K562 (cell line): ENCODE measurements at regions not wholly inside any gene's neighbourhood (a gene's known extent, or its start where the extent isn't known, plus 50 kb on each side); places are given as distances from the start of the nearest gene placed in this dataset.

Source experiments
- ATAC-seq: fragments of 200-7000 bp; cut with Tn5 transposase; 3 replicates; pipeline ENCODE4 v1.9.1; 2020; ENCODE audit warnings: moderate library complexity
- BruUV-seq: library from RNA; stranded (reverse); fragments of 400-500 nt; replicated peaks from 2 replicates; lab custom pipeline; 2021; lab: Mats Ljungman, UMichigan
- CTCF ChIA-PET: fragments of 300-600 bp; formaldehyde crosslinking; extraction: SDS; loops from one replicate; lab custom pipeline; 2021; ENCODE audit warnings: low intra/inter-chr PET ratio; lab: Yijun Ruan, JAX
- POLR2A ChIA-PET: fragments of 300-600, 350-650 bp; sonication (Branson Sonifier 250); formaldehyde crosslinking; extraction: SDS; loops from one replicate; lab custom pipeline; 2021; ENCODE audit warnings: antibody characterized with exemption, inconsistent platforms; lab: Yijun Ruan, JAX
- DNase-seq, 4 experiments: peaks; one replicate each; pipeline versions ENCODE4 v3.0.0 to v3.0.0-alpha.2; 2011 to 2018; ENCODE audit warnings: low spot score in 3 of 4, mixed read lengths in 3 of 4; ENCODE audit errors: extremely low read depth in 1 of 4
- FAIRE-seq: peaks from 2 replicates; lab custom pipeline; 2011; peaks lifted over from hg19 to GRCh38; lab: Jason Lieb, UNC
- H2AFZ ChIP-seq: 2 replicates; pipeline ENCODE4 v1.6.0; 2011; ENCODE audit warnings: low read depth, low read length, control low read depth, inconsistent platforms
- H3K27ac ChIP-seq: fragments of 200-600 bp; 3 replicates; pipeline ENCODE4 v1.8.0; 2011; ENCODE audit warnings: low read depth, mild to moderate bottlenecking, control low read depth, inconsistent platforms, low read length, moderate library complexity, mixed read lengths; ENCODE audit errors: extremely low read depth
- H3K27me3 ChIP-seq, 2 experiments: fragments of 300-600 bp in 1 of 2; 2 replicates in 1 of 2; 3 replicates in 1 of 2; pipeline versions ENCODE4 v1.6.0 to v1.8.0; 2011; ENCODE audit warnings: inconsistent platforms in 2 of 2, low read length in 2 of 2, mild to moderate bottlenecking in 1 of 2, mixed read lengths in 1 of 2, moderate library complexity in 1 of 2; ENCODE audit not compliant: control insufficient read depth in 2 of 2, insufficient read depth in 2 of 2
- H3K36me3 ChIP-seq: fragments of 300-600 bp; 3 replicates; pipeline ENCODE4 v1.8.0; 2011; ENCODE audit warnings: mild to moderate bottlenecking, low read length, inconsistent platforms; ENCODE audit not compliant: control insufficient read depth, insufficient read depth
- H3K4me1 ChIP-seq, 2 experiments: fragments of 200-600 bp in 1 of 2; replicated peaks in 1 of 2; 2 replicates in 1 of 2; 3 replicates in 1 of 2; pipeline versions ENCODE4 v1.5.1 to v1.8.0; 2011; ENCODE audit warnings: inconsistent platforms in 2 of 2, low read length in 2 of 2, mild to moderate bottlenecking in 1 of 2, mixed read lengths in 1 of 2, moderate library complexity in 1 of 2; ENCODE audit not compliant: control insufficient read depth in 2 of 2, insufficient read depth in 2 of 2
- H3K4me2 ChIP-seq: 2 replicates; pipeline ENCODE4 v1.6.1; 2011; ENCODE audit warnings: low read length, control low read depth, inconsistent platforms, mixed read lengths; ENCODE audit not compliant: insufficient read depth
- H3K4me3 ChIP-seq: fragments of 200-600 bp; sonication (generic), shearing (Covaris generic); 2 replicates; pipeline ENCODE4 v1.5.1; 2016; ENCODE audit warnings: control low read depth, inconsistent platforms
- H3K79me2 ChIP-seq: fragments of 200-600 bp; 3 replicates; pipeline ENCODE4 v1.8.0; 2011; ENCODE audit warnings: low read length, inconsistent platforms; ENCODE audit not compliant: control insufficient read depth, insufficient read depth
- H3K9ac ChIP-seq, 2 experiments: 2 replicates each; pipeline versions ENCODE4 v1.6.0 to v1.6.1; 2011; ENCODE audit warnings: low read depth in 2 of 2, low read length in 2 of 2, control low read depth in 1 of 2, inconsistent platforms in 1 of 2, mild to moderate bottlenecking in 1 of 2, mixed read lengths in 1 of 2; ENCODE audit not compliant: insufficient read depth in 1 of 2
- H3K9me1 ChIP-seq: one replicate; pipeline ENCODE4 v1.6.0; 2011; ENCODE audit warnings: inconsistent platforms, mild to moderate bottlenecking, low read length, moderate library complexity; ENCODE audit not compliant: control insufficient read depth, insufficient read depth
- H3K9me3 ChIP-seq: replicated peaks from 2 replicates; pipeline ENCODE4 v1.5.1; 2011; ENCODE audit warnings: low read depth, low read length, inconsistent platforms; ENCODE audit not compliant: control insufficient read depth, insufficient read depth
- H4K20me1 ChIP-seq: replicated peaks from 2 replicates; pipeline ENCODE4 v1.6.1; 2011; ENCODE audit warnings: low read length, inconsistent platforms, mixed read lengths; ENCODE audit not compliant: control insufficient read depth, insufficient read depth
- ATF4 ChIP-seq: fragments of 450-650 bp; formaldehyde crosslinking; IDR thresholded peaks from 2 replicates; pipeline ENCODE4 v1.4.0; 2022; ENCODE audit warnings: mild to moderate bottlenecking, moderate library complexity
- BCOR ChIP-seq: fragments of 450-650 bp; IDR thresholded peaks from 2 replicates; pipeline ENCODE4 v1.6.1; 2016
- FOSL1 ChIP-seq: fragments of 200-800 bp; sonication (Bioruptor generic); conservative IDR thresholded peaks from 2 replicates; pipeline ENCODE4 v1.6.1; 2016; ENCODE audit warnings: missing genetic modification characterization, missing compliant biosample characterization
- MEF2A ChIP-seq: IDR thresholded peaks from 2 replicates; pipeline ENCODE4 v1.6.1; 2011; ENCODE audit warnings: low read depth, mild to moderate bottlenecking, low read length, moderate library complexity; ENCODE audit not compliant: control insufficient read depth
- MLLT1 ChIP-seq, 2 experiments: fragments of 450-650 bp; IDR thresholded peaks; 2 replicates each; pipeline ENCODE4 v1.6.1; 2016
- NFIC ChIP-seq: fragments of 450-650 bp; IDR thresholded peaks from 2 replicates; pipeline ENCODE4 v1.6.1; 2017; ENCODE audit warnings: mild to moderate bottlenecking, inconsistent platforms
- POLR2AphosphoS5 ChIP-seq: IDR thresholded peaks from 2 replicates; pipeline ENCODE4 v1.6.1; 2011; ENCODE audit warnings: mild to moderate bottlenecking, low read depth, low read length, moderate library complexity; ENCODE audit not compliant: control insufficient read depth, insufficient read depth
- SMARCA4 ChIP-seq: fragments of 450-650 bp; IDR thresholded peaks from 2 replicates; pipeline ENCODE4 v1.6.1; 2016
- SP2 ChIP-seq: IDR thresholded peaks from 2 replicates; pipeline ENCODE4 v1.6.1; 2011; ENCODE audit warnings: mild to moderate bottlenecking, low read depth, low read length, moderate library complexity; ENCODE audit not compliant: poor library complexity, severe bottlenecking; ENCODE audit errors: extremely low read depth
- TBP ChIP-seq: optimal IDR thresholded peaks from 2 replicates; pipeline ENCODE3; 2011; ENCODE audit warnings: low read depth, low read length, improper control_type of control experiment
- TEAD4 ChIP-seq, 2 experiments: sonication (generic) in 1 of 2; formaldehyde crosslinking in 1 of 2; IDR thresholded peaks; 2 replicates each; pipeline versions ENCODE4 v1.6.1 to v1.8.0; 2012 to 2022; ENCODE audit warnings: borderline replicate concordance in 1 of 2, inconsistent platforms in 1 of 2, low read length in 1 of 2, mild to moderate bottlenecking in 1 of 2, missing genetic modification reagents in 1 of 2
- TFAP4 ChIP-seq: sonication (generic); formaldehyde crosslinking; IDR thresholded peaks from 2 replicates; pipeline ENCODE4 v1.8.0; 2022; ENCODE audit warnings: missing genetic modification reagents, mild to moderate bottlenecking, moderate library complexity, borderline replicate concordance
- ZNF347 ChIP-seq: fragments of 450-650 bp; formaldehyde crosslinking; IDR thresholded peaks from 2 replicates; pipeline ENCODE4 v1.4.0; 2020; ENCODE audit warnings: low read depth, mild to moderate bottlenecking, moderate library complexity
- ZNF444 ChIP-seq: fragments of 250-450 bp; sonication (Bioruptor Pico); IDR thresholded peaks from 2 replicates; pipeline ENCODE4 v1.4.0; 2020; ENCODE audit warnings: mild to moderate bottlenecking, moderate library complexity
- ZNF57 ChIP-seq: fragments of 450-650 bp; formaldehyde crosslinking; IDR thresholded peaks from 2 replicates; pipeline ENCODE4 v1.4.0; 2020; ENCODE audit warnings: mild to moderate bottlenecking, moderate library complexity
- WGBS: fragments of 100-300 bp; shearing (Covaris generic); methylation state at CpG from one replicate; pipeline ENCODE4 v1.1.6; 2016; ENCODE audit warnings: low coverage, mixed read lengths; ENCODE audit not compliant: insufficient coverage; ENCODE audit errors: missing lambda C conversion rate; 5-methylcytosine and 5-hydroxymethylcytosine counted together
- in situ Hi-C: fragments of 300-500 bp; cut with MboI; formaldehyde crosslinking; loops from 4 replicates; pipeline ENCODE4 v1.15.0; 2018; ENCODE audit warnings: inconsistent platforms, mixed read lengths
- intact Hi-C: fragments of 100-400 bp; cut with micrococcal nuclease; formaldehyde crosslinking; loops from 2 replicates; pipeline ENCODE4 v1.14.2; 2022
- TF ChIP-seq, protein P1 (sequence below): fragments of 250-450 bp; sonication (Bioruptor Pico); IDR thresholded peaks from 2 replicates; pipeline ENCODE4 v1.5.0; 2020; ENCODE audit warnings: mild to moderate bottlenecking

GRCh38 chr3:67898916-67899315, 244.5 kb upstream of the SUCLG2 start (continued):
- no peak for TF ChIP-seq MLLT1 (IDR thresholded peaks at IDR 0.05)
- no peak for TF ChIP-seq FOSL1 (tag)
- TF ChIP-seq ATF4 (CRISPR knock-in tag): no peak
- TF ChIP-seq SMARCA4: no peak

DNA sequence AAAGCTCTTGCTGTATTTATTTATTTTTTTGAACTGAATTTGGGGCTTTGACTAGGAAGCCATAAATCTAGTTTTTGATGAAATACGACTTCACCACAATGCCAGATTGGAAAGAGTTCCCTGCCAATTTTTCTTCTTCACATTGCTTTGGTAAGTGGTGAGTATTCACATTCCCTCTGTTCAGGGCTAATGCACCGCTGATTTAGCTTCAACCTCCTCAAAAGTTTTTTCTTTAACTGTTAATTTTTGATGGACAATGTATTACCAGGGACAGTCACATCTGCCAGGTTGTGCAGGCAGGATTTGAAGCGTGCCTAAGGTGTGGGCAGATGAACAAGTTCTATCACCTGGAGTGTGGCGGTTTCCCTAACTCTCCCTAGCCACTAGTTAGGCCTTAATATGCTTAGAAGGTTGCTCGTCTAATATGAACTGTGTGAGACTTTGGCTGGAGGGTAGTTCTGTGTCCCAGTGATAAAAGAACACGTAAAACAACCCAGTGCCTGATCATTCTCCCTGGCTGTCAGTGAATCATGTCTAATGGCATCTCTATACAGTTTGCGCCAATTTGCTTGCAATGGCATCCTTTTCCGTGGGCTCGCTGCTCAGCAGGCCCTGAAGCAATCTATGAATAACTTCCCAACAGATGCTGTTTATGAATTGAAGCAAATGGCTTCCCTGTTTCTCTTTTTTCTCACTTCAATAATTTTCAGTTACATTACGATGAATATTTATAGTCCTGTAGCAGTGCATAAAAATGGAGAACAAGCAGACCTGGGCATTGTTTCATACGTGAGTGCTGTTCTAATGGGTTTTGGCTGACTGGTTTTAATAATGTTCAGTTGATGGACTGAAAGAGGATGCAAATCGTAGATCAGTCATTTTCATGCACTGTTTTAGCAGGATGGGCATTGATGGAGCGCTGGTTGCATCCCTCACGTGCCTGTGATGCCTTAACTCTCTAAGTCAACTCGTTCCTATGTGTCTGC, 243.2 kb upstream of the SUCLG2 start:
- FAIRE-seq: no peak
- POLR2A ChIA-PET: no interaction called here
- CTCF ChIA-PET: no interaction called here
- TF ChIP-seq TFAP4 (CRISPR knock-in tag) (no peak), POLR2AphosphoS5 (no peak), MEF2A (no peak), BCOR (no peak), NFIC (no peak), ZNF444 (CRISPR knock-in tag) (no peak), SP2 (no peak), TBP (no peak), TEAD4 (IDR thresholded peaks at IDR 0.05; ENCODE audit: low read length) (no peak), TEAD4 (CRISPR knock-in tag; IDR thresholded peaks at IDR 0.05; ENCODE audit: borderline replicate concordance) (no peak), ZNF57 (no peak), ZNF347 (CRISPR knock-in tag) (no peak)
- TF ChIP-seq, protein P1, sequence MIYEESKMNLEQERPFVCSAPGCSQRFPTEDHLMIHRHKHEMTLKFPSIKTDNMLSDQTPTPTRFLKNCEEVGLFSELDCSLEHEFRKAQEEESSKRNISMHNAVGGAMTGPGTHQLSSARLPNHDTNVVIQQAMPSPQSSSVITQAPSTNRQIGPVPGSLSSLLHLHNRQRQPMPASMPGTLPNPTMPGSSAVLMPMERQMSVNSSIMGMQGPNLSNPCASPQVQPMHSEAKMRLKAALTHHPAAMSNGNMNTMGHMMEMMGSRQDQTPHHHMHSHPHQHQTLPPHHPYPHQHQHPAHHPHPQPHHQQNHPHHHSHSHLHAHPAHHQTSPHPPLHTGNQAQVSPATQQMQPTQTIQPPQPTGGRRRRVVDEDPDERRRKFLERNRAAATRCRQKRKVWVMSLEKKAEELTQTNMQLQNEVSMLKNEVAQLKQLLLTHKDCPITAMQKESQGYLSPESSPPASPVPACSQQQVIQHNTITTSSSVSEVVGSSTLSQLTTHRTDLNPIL: no peak

More for the DNA sequence above, 243.2 kb upstream of the SUCLG2 start:
- H3K9me3 ChIP-seq: no peaks in the 10 kb centered on the region
- no peaks in the 10 kb centered on the region for H3K36me3 ChIP-seq
- H3K4me2 ChIP-seq: no peak overlapping the region
- H3K4me1 ChIP-seq: no peaks in the 10 kb centered on the region
- no peaks in the 10 kb centered on the region for H3K27me3 ChIP-seq
- H3K9me1 ChIP-seq: no peaks in the 10 kb centered on the region
- WGBS: 2% methylated on average over 15 of the region's 15 CpGs
- intact Hi-C loops: no loop called here
- H4K20me1 ChIP-seq: no peaks in the 10 kb centered on the region
- no peak for ATAC-seq
- no peak for DNase-seq
- no peaks in the 10 kb centered on the region for H3K79me2 ChIP-seq
- H3K4me3 ChIP-seq: no peak overlapping the region
- no peak overlapping the region for H2AFZ ChIP-seq
- no TSS peak for BruUV-seq
- H3K27ac ChIP-seq: no peak overlapping the region
- H3K9ac ChIP-seq: no peak overlapping the region
- in situ Hi-C loops: no loop called here
